PFSK-1 (cell line): ENCODE measurements at regions not wholly inside any gene's neighbourhood (a gene's known extent, or its start where the extent isn't known, plus 50 kb on each side); places are given as distances from the start of the nearest gene placed in this dataset.

Experiments used
- FOXP2 ChIP-seq: optimal IDR thresholded peaks from 2 replicates; pipeline ENCODE3; 2011; ENCODE audit warnings: borderline replicate concordance, control low read depth, inconsistent platforms; ENCODE audit not compliant: insufficient read depth; ENCODE audit errors: extremely low read length, extremely low read depth
- POLR2AphosphoS5 ChIP-seq: IDR thresholded peaks from 2 replicates; pipeline ENCODE4 v1.6.1; 2012; ENCODE audit warnings: low read depth, mild to moderate bottlenecking, control low read depth, low read length, moderate library complexity
- SIN3A ChIP-seq: IDR thresholded peaks from 2 replicates; pipeline ENCODE4 v1.6.1; 2012; ENCODE audit warnings: mild to moderate bottlenecking, low read length, moderate library complexity, borderline replicate concordance; ENCODE audit not compliant: insufficient read depth
- TF ChIP-seq, protein P1 (sequence below), 2 experiments: IDR thresholded peaks; 2 replicates each; pipeline versions ENCODE4 v1.6.1 to v1.8.0; 2011 to 2012; ENCODE audit warnings: low read depth in 2 of 2, low read length in 2 of 2, control low read depth in 1 of 2, inconsistent platforms in 1 of 2, mild to moderate bottlenecking in 1 of 2, moderate library complexity in 1 of 2; ENCODE audit not compliant: insufficient read depth in 1 of 2

DNA sequence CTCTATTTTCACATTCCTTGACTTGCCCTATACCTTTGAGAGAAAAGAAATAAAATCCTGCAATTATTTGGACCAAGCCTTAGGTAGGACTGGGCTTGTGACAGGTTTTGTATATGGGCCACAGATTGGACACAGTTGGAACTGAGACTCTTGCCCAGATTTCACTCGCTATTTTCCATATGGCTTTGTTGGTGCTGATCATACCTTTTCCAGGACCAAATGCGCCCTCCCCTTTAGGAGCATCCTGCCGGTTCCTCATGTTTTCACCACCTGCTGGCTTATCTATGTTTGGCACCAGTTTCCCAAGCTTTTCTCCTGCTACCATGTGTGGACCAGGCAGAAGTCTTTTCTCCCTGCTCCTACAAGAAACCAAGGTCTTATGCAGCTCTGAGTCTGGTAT, 494.9 kb downstream of the EPHA4 start:
- no peak for TF ChIP-seq POLR2AphosphoS5
- TF ChIP-seq FOXP2, result no peak
- TF ChIP-seq, protein P1, sequence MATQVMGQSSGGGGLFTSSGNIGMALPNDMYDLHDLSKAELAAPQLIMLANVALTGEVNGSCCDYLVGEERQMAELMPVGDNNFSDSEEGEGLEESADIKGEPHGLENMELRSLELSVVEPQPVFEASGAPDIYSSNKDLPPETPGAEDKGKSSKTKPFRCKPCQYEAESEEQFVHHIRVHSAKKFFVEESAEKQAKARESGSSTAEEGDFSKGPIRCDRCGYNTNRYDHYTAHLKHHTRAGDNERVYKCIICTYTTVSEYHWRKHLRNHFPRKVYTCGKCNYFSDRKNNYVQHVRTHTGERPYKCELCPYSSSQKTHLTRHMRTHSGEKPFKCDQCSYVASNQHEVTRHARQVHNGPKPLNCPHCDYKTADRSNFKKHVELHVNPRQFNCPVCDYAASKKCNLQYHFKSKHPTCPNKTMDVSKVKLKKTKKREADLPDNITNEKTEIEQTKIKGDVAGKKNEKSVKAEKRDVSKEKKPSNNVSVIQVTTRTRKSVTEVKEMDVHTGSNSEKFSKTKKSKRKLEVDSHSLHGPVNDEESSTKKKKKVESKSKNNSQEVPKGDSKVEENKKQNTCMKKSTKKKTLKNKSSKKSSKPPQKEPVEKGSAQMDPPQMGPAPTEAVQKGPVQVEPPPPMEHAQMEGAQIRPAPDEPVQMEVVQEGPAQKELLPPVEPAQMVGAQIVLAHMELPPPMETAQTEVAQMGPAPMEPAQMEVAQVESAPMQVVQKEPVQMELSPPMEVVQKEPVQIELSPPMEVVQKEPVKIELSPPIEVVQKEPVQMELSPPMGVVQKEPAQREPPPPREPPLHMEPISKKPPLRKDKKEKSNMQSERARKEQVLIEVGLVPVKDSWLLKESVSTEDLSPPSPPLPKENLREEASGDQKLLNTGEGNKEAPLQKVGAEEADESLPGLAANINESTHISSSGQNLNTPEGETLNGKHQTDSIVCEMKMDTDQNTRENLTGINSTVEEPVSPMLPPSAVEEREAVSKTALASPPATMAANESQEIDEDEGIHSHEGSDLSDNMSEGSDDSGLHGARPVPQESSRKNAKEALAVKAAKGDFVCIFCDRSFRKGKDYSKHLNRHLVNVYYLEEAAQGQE (IDR thresholded peaks at IDR 0.05; ENCODE audit: insufficient read depth in 1 of 2, low read depth in 2 of 2, low read length in 2 of 2), result no peak
- TF ChIP-seq SIN3A, result no peak
